Parathyroid adenoma (tissue), 2 donors: ENCODE measurements at regions not wholly inside any gene's neighbourhood (a gene's known extent, or its start where the extent isn't known, plus 50 kb on each side); places are given as distances from the start of the nearest gene placed in this dataset.
"Not testable (repeated sequence)": the region's sequence is repeated elsewhere in the genome, so short reads cannot be mapped to it uniquely, and the experiment has no call there.

Experiments
- H2AFZ ChIP-seq: fragments of 300-600 bp; sonication (generic); one replicate; pipeline ENCODE4 v1.7.0; 2017; ENCODE audit warnings: antibody characterized with exemption, mild to moderate bottlenecking
- H3K27ac ChIP-seq: fragments of 300-600 bp; sonication (generic); one replicate; pipeline ENCODE4 v1.7.0; 2017
- H3K27me3 ChIP-seq: fragments of 300-600 bp; sonication (generic); one replicate; pipeline ENCODE4 v1.7.0; 2017; ENCODE audit warnings: low read length; ENCODE audit not compliant: control insufficient read depth, insufficient read depth
- H3K36me3 ChIP-seq: fragments of 300-600 bp; sonication (generic); one replicate; pipeline ENCODE4 v1.7.0; 2017; ENCODE audit warnings: low read length; ENCODE audit not compliant: control insufficient read depth, insufficient read depth
- H3K4me1 ChIP-seq: fragments of 300-600 bp; sonication (generic); one replicate; pipeline ENCODE4 v1.7.0; 2017; ENCODE audit warnings: control low read depth
- H3K4me2 ChIP-seq: fragments of 300-600 bp; sonication (generic); one replicate; pipeline ENCODE4 v1.7.0; 2017; ENCODE audit warnings: low read length
- H3K4me3 ChIP-seq: fragments of 300-600 bp; sonication (generic); one replicate; pipeline ENCODE4 v1.7.0; 2017; ENCODE audit warnings: low read depth, low read length
- H3K79me2 ChIP-seq: fragments of 300-600 bp; sonication (generic); one replicate; pipeline ENCODE4 v1.7.0; 2017; ENCODE audit warnings: control low read depth
- H3K9ac ChIP-seq: fragments of 300-600 bp; sonication (generic); one replicate; pipeline ENCODE4 v1.7.0; 2017; ENCODE audit warnings: mild to moderate bottlenecking
- H3K9me3 ChIP-seq: fragments of 300-600 bp; sonication (generic); one replicate; pipeline ENCODE4 v1.7.0; 2017; ENCODE audit warnings: low read length; ENCODE audit not compliant: control insufficient read depth
- TF ChIP-seq, protein P1 (sequence below): fragments of 300-600 bp; sonication (generic); IDR thresholded peaks from one replicate; pipeline ENCODE4 v1.7.0; 2017; ENCODE audit warnings: antibody characterized with exemption, mild to moderate bottlenecking
- donor health status: primary hyperparathyroidism.

DNA sequence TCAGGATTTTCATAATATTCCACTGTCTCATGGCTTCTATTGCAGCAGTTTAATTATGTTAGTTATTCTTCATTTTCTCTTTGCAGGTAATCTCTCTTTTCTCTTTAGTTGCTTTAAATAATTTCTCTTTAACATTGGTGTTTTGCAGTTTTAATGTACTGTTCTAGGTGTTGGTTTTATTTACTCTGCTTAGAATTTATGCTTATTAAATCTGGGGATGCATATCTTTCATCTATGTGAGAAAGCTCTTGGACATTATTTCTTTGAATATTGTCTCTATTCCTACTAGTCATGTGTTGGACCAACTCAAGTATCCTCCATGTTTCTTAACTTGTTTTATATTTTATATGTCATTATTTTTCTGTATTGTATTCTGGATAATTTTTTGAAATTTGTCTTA, 218.7 kb upstream of the TUT7 start:
- no peak overlapping the region for H3K9ac ChIP-seq
- H3K9me3 ChIP-seq = no peaks in the 10 kb centered on the region
- no peak overlapping the region for H3K4me3 ChIP-seq
- no peaks in the 10 kb centered on the region for H3K27me3 ChIP-seq
- H3K4me1 ChIP-seq = no peaks in the 10 kb centered on the region
- TF ChIP-seq, protein P1, sequence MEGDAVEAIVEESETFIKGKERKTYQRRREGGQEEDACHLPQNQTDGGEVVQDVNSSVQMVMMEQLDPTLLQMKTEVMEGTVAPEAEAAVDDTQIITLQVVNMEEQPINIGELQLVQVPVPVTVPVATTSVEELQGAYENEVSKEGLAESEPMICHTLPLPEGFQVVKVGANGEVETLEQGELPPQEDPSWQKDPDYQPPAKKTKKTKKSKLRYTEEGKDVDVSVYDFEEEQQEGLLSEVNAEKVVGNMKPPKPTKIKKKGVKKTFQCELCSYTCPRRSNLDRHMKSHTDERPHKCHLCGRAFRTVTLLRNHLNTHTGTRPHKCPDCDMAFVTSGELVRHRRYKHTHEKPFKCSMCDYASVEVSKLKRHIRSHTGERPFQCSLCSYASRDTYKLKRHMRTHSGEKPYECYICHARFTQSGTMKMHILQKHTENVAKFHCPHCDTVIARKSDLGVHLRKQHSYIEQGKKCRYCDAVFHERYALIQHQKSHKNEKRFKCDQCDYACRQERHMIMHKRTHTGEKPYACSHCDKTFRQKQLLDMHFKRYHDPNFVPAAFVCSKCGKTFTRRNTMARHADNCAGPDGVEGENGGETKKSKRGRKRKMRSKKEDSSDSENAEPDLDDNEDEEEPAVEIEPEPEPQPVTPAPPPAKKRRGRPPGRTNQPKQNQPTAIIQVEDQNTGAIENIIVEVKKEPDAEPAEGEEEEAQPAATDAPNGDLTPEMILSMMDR = no peak
- no peaks in the 10 kb centered on the region for H3K36me3 ChIP-seq
- no peak overlapping the region for H2AFZ ChIP-seq
- H3K4me2 ChIP-seq = no peak overlapping the region
- no peak overlapping the region for H3K27ac ChIP-seq
- no peaks in the 10 kb centered on the region for H3K79me2 ChIP-seq

DNA sequence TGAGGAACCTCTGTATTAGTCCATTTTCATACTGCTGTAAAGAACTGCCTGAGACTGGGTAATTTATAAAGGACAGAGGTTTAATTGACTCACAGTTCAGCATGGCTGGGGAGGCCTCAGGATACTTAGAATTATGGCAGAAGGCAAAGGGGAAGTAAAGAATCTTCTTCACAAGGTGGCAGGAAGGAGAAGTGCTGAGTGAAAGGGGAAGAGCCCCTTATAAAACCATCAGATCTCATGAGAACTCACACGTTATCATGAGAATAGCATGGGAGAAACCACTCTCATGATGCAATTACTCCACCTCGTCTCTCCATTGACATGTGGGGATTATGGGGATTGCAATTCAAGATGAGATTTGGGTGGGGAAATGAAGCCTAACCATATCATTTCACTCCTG, 211.4 kb upstream of the TUT7 start:
- not testable (repeated sequence) for H3K9me3 ChIP-seq, H3K27me3 ChIP-seq, H2AFZ ChIP-seq, H3K4me1 ChIP-seq, H3K79me2 ChIP-seq, H3K4me2 ChIP-seq, H3K27ac ChIP-seq, H3K9ac ChIP-seq, H3K36me3 ChIP-seq, H3K4me3 ChIP-seq

DNA sequence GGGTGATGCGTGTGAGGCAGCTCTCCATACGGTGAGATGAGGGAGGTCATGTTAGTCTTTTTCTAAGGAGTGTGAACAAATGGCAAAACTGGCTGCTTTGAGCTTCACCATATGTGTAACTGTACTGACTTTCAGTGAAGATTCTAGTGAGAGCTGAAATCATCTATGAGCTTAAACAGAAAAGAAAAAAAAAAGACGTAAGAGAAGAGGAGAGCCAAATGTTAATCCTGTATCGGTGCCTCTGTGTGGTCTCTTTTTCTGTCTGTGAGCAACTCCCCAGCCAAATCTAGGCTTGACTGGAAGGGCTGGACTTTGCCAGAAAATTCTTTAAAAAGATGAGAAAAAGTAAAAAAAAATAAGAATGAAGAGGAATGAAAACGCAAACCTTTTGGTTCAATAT, 209.7 kb upstream of the TUT7 start:
- Histone ChIP-seq H3K27me3 (no peaks in the 10 kb centered on the region), H2AFZ (no peak overlapping the region), H3K79me2 (no peaks in the 10 kb centered on the region), H3K27ac (no peak overlapping the region), H3K9me3 (no peaks in the 10 kb centered on the region), H3K4me2 (no peak overlapping the region), H3K36me3 (no peaks in the 10 kb centered on the region), H3K4me1 (no peaks in the 10 kb centered on the region), H3K4me3 (no peak overlapping the region), H3K9ac (no peak overlapping the region)
- TF ChIP-seq, protein P1 = no peak

DNA sequence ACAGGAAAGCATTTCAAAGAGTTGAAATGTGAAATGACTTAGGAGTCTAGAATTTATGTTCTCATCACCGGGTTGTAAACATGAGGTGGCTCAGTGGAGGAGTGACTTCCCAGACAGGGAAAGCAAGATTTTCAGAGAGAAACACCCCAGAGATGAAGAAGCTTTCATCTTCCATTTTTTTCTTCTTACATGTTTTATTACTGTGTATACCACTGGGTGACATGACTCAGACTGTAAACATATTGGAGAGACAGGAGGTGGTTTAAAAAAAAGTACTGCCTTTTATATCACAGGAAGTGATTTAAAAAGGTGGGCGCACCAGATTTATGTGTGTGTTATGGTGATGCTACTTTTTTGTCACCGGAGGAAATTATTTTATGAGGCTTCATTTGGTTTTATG, 209.1 kb upstream of the TUT7 start:
- Histone ChIP-seq H3K36me3 (no peaks in the 10 kb centered on the region), H3K9ac (no peak overlapping the region), H3K27ac (no peak overlapping the region), H3K4me1 (no peaks in the 10 kb centered on the region), H3K4me3 (no peak overlapping the region), H3K27me3 (no peaks in the 10 kb centered on the region), H3K9me3 (no peaks in the 10 kb centered on the region), H3K4me2 (no peak overlapping the region), H3K79me2 (no peaks in the 10 kb centered on the region), H2AFZ (no peak overlapping the region)
- TF ChIP-seq, protein P1 = no peak

DNA sequence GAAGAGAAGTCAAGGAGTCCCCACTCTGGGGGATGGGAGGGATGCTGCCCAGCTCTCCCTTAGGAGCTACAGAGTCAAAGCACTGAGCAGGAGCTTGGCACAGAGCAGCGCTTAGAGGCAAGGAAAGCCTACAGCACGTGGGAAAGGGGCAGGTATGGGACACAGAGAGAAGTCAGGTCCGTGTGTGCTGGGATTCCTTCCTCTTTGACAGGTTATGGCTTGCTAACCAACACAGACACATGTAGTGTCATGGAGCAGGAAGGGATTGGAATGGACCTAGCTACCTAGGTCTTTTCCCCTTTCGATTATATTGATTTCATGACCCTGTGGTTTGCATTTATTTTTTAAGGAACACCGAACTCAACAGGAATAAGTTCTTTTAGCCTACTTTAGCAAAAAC, 208.5 kb upstream of the TUT7 start:
- no peaks in the 10 kb centered on the region for H3K27me3 ChIP-seq
- no peaks in the 10 kb centered on the region for H3K9me3 ChIP-seq
- no peak overlapping the region for H3K9ac ChIP-seq
- TF ChIP-seq, protein P1 = no peak
- H3K4me3 ChIP-seq = no peak overlapping the region
- no peak overlapping the region for H3K27ac ChIP-seq
- no peak overlapping the region for H2AFZ ChIP-seq
- H3K4me1 ChIP-seq = no peaks in the 10 kb centered on the region
- no peaks in the 10 kb centered on the region for H3K36me3 ChIP-seq
- no peak overlapping the region for H3K4me2 ChIP-seq
- no peaks in the 10 kb centered on the region for H3K79me2 ChIP-seq
